ENCODE measurements at regions not wholly inside any gene's neighbourhood (a gene's known extent, or its start where the extent isn't known, plus 50 kb on each side); places are given as distances from the start of the nearest gene placed in this dataset.
"Not testable (repeated sequence)": the region's sequence is repeated elsewhere in the genome, so short reads cannot be mapped to it uniquely, and the experiment has no call there.

GRCh38 chr11:69877235-69877634, 58.0 kb upstream of the FGF3 start:
- no peak for TF ChIP-seq CTCF (IDR thresholded peaks at IDR 0.05; ENCODE audit: borderline replicate concordance, insufficient read depth, low read depth, low read length)
- no peak overlapping the region for H3K4me3 ChIP-seq (ENCODE audit: low read depth, low read length)

GRCh38 chr11:69877704-69878103, 58.5 kb upstream of the FGF3 start:
- not testable (repeated sequence) for H3K4me3 ChIP-seq (ENCODE audit: low read depth, low read length)

- TF ChIP-seq CTCF (IDR thresholded peaks at IDR 0.05; ENCODE audit: borderline replicate concordance, insufficient read depth, low read depth, low read length) = no peak
Observed at GRCh38 chr11:69878144-69878883, 59.1 kb upstream of the FGF3 start.

GRCh38 chr11:69878927-69879728, 59.9 kb upstream of the FGF3 start:
- no peak overlapping the region for H3K4me3 ChIP-seq (ENCODE audit: low read depth, low read length)
- TF ChIP-seq CTCF (IDR thresholded peaks at IDR 0.05; ENCODE audit: borderline replicate concordance, insufficient read depth, low read depth, low read length) = no peak

More at GRCh38 chr11:69878144-69878883, 59.1 kb upstream of the FGF3 start:
- no peak overlapping the region for H3K4me3 ChIP-seq (ENCODE audit: low read depth, low read length)

DNA sequence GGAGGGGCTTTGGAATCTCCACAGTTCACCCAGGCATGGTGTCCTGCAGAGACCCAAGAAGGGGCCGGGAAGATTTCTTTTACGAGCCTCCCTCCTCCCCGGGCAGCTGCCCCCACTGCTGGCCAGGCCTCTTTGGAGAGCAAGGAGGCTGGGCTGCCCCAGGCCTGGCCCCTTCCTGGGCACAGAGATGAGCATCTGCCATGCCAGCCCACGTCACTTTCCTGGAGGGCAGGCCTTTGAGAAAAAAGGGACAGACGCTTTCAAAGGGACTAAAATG, 60.5 kb upstream of the FGF3 start:
- no peak for TF ChIP-seq CTCF (IDR thresholded peaks at IDR 0.05; ENCODE audit: borderline replicate concordance, insufficient read depth, low read depth, low read length)
- H3K4me3 ChIP-seq (ENCODE audit: low read depth, low read length) = no peak overlapping the region

GRCh38 chr11:69880041-69880825, 61.0 kb upstream of the FGF3 start:
- no peak for TF ChIP-seq CTCF (IDR thresholded peaks at IDR 0.05; ENCODE audit: borderline replicate concordance, insufficient read depth, low read depth, low read length)
- no peak overlapping the region for H3K4me3 ChIP-seq (ENCODE audit: low read depth, low read length)

DNA sequence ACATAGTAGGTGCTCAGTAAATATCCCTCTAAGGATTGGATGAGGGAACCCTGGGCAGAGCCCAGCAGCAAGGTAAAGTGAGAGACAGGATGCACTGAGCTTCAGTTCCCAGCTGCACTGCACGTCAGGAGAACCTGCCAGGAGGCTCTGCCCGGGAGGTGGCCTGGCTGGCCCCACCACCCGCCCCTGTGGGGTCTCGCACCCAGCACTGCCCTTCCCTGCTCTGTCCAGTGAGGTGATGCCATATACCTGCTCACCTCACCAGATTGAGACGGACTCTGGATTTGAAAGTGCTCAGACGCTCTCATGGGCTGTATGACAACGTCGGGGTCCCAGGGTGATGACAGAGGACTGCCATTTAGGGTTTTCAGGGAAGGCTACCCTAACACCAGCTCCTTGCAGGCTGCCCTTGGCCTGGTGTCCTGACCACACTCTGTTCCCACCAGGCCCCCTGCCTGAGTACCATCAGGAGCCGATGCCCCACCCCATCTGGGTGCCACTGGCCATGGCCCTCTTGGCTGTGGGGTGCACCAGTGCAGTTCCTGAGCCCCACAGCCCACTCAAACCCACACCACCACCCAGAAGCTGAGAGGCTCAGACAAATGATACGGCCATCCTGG, 61.7 kb upstream of the FGF3 start:
- no peak for TF ChIP-seq CTCF (IDR thresholded peaks at IDR 0.05; ENCODE audit: borderline replicate concordance, insufficient read depth, low read depth, low read length)
- no peak overlapping the region for H3K4me3 ChIP-seq (ENCODE audit: low read depth, low read length)
